Activated CD4-positive, alpha-beta T cell treated with anti-CD3 and anti-CD28 coated beads for 36 hours (primary cell): ENCODE measurements at regions not wholly inside any gene's neighbourhood (a gene's known extent, or its start where the extent isn't known, plus 50 kb on each side); places are given as distances from the start of the nearest gene placed in this dataset.
"Not testable (repeated sequence)": the region's sequence is repeated elsewhere in the genome, so short reads cannot be mapped to it uniquely, and the experiment has no call there.

Experiments used
- ATAC-seq: fragments of 200-7000 bp; cut with Tn5 transposase; one replicate; pipeline ENCODE4 v1.10.0; 2021; ENCODE audit warnings: mild to moderate bottlenecking, moderate library complexity
- CTCF ChIA-PET: fragments of 350-600 bp; sonication (Branson Sonifier 250); formaldehyde crosslinking; loops from one replicate; lab custom pipeline; 2021; ENCODE audit warnings: antibody characterized with exemption; lab: Charles Lee
- POLR2A ChIA-PET: fragments of 350-600 bp; sonication (Branson Sonifier 250); formaldehyde crosslinking; loops from one replicate; lab custom pipeline; 2021; ENCODE audit warnings: antibody characterized with exemption, inconsistent platforms; lab: Charles Lee
- DNase-seq: peaks from one replicate; pipeline ENCODE4 v3.0.0-alpha.2; 2020
- H3K27ac Mint-ChIP-seq: one replicate; pipeline ENCODE4 v1.8.0; 2021; ENCODE audit warnings: mixed read lengths
- H3K27me3 Mint-ChIP-seq: one replicate; pipeline ENCODE4 v1.8.0; 2021; ENCODE audit warnings: mixed read lengths
- H3K36me3 Mint-ChIP-seq: one replicate; pipeline ENCODE4 v1.8.0; 2021; ENCODE audit warnings: low read depth, mixed read lengths
- H3K4me1 Mint-ChIP-seq: one replicate; pipeline ENCODE4 v1.8.0; 2021; ENCODE audit warnings: mixed read lengths
- H3K4me3 Mint-ChIP-seq: one replicate; pipeline ENCODE4 v1.8.0; 2021; ENCODE audit warnings: mild to moderate bottlenecking, moderate library complexity, mixed read lengths
- H3K9me3 Mint-ChIP-seq: one replicate; pipeline ENCODE4 v1.8.0; 2021; ENCODE audit warnings: low read depth, mixed read lengths
- intact Hi-C, 2 experiments: fragments of 100-400 bp; cut with DNase I in 1 of 2; cut with micrococcal nuclease in 1 of 2; formaldehyde crosslinking; loops; one replicate each; pipeline versions ENCODE4 v1.14.2 to v1.15.1; 2022 to 2024; cut with DNase I, micrococcal nuclease

GRCh38 chr5:25568989-25569625 is 924.3 kb upstream of the CDH10 start:
- ChIA-PET CTCF (interaction anchor here (1.8 kb wide), 1 partner anchor 9 kb away, joined by 6 read pairs; no protein-coding TSS in a partner anchor), POLR2A (no interaction called here)
- no peaks in the 10 kb centered on the region for H3K4me1 Mint-ChIP-seq
- ATAC-seq (no peak), DNase-seq (no peak)
- intact Hi-C loops, result no loop called here
- no peak overlapping the region for H3K27ac Mint-ChIP-seq
- H3K4me3 Mint-ChIP-seq, result no peak overlapping the region
- peaks cover 8% of the 10 kb centered on the region for H3K9me3 Mint-ChIP-seq
- H3K27me3 Mint-ChIP-seq, result no peaks in the 10 kb centered on the region
- no peaks in the 10 kb centered on the region for H3K36me3 Mint-ChIP-seq

DNA sequence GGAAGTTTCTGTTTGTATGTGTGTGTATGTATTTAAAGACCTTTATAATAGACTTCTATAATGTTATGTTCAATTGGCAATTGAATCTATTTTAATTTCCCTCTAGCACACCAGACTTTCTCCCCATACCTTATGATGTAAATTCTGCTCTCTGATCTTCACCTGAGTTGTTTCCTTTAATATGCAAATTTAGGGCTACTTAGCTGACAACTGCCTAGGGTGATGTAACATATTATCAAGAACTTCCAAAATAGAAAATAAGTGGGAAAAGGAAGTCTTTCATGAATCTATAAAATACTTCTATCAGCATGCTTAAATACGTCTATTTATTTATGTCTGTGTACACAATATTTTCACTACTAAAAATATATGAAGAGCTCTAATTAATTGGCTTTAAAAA is 923.5 kb upstream of the CDH10 start:
- Mint-ChIP-seq H3K27me3 (no peaks in the 10 kb centered on the region), H3K36me3 (no peaks in the 10 kb centered on the region), H3K9me3 (peaks cover 9% of the 10 kb centered on the region), H3K4me1 (no peaks in the 10 kb centered on the region), H3K27ac (no peak overlapping the region), H3K4me3 (no peak overlapping the region)
- CTCF ChIA-PET, result interaction anchor here (1.8 kb wide), 1 partner anchor 10 kb away, joined by 6 read pairs; no protein-coding TSS in a partner anchor
- no peak for ATAC-seq
- POLR2A ChIA-PET, result no interaction called here
- DNase-seq, result no peak
- intact Hi-C loops, result no loop called here

- no peaks in the 10 kb centered on the region for H3K27me3 Mint-ChIP-seq
- DNase-seq, result no peak
- H3K27ac Mint-ChIP-seq, result no peak overlapping the region
- ChIA-PET CTCF (no interaction called here), POLR2A (no interaction called here)
- intact Hi-C loops, result no loop called here
- peaks cover 9% of the 10 kb centered on the region for H3K9me3 Mint-ChIP-seq
- H3K4me1 Mint-ChIP-seq, result no peaks in the 10 kb centered on the region
- no peak for ATAC-seq
- H3K36me3 Mint-ChIP-seq, result no peaks in the 10 kb centered on the region
- no peak overlapping the region for H3K4me3 Mint-ChIP-seq
Measured at GRCh38 chr5:25567881-25568280, 923.1 kb upstream of the CDH10 start.

GRCh38 chr5:25562656-25563055 is 917.9 kb upstream of the CDH10 start:
- Mint-ChIP-seq H3K27me3 (no peaks in the 10 kb centered on the region), H3K36me3 (no peaks in the 10 kb centered on the region), H3K4me3 (no peak overlapping the region), H3K9me3 (peaks cover 7% of the 10 kb centered on the region), H3K4me1 (no peaks in the 10 kb centered on the region), H3K27ac (no peak overlapping the region)
- intact Hi-C loops, result no loop called here
- ATAC-seq (no peak), DNase-seq (no peak)
- POLR2A ChIA-PET, result no interaction called here
- CTCF ChIA-PET, result no interaction called here

GRCh38 chr5:25554077-25554476 is 909.3 kb upstream of the CDH10 start:
- no peak for ATAC-seq
- no peaks in the 10 kb centered on the region for H3K36me3 Mint-ChIP-seq
- no peak overlapping the region for H3K27ac Mint-ChIP-seq
- no peaks in the 10 kb centered on the region for H3K4me1 Mint-ChIP-seq
- CTCF ChIA-PET, result no interaction called here
- no peaks in the 10 kb centered on the region for H3K27me3 Mint-ChIP-seq
- no peak for DNase-seq
- intact Hi-C loops, result no loop called here
- H3K9me3 Mint-ChIP-seq, result no peaks in the 10 kb centered on the region
- POLR2A ChIA-PET, result no interaction called here
- H3K4me3 Mint-ChIP-seq, result no peak overlapping the region

GRCh38 chr5:25552871-25553481 is 908.2 kb upstream of the CDH10 start:
- Mint-ChIP-seq H3K27ac (no peak overlapping the region), H3K4me1 (no peaks in the 10 kb centered on the region), H3K36me3 (no peaks in the 10 kb centered on the region), H3K27me3 (no peaks in the 10 kb centered on the region), H3K4me3 (no peak overlapping the region), H3K9me3 (no peaks in the 10 kb centered on the region)
- ChIA-PET POLR2A (no interaction called here), CTCF (interaction anchor here (1.1 to 1.3 kb wide), 2 partner anchors 12 to 14 kb away, joined by 3 read pairs; no protein-coding TSS in a partner anchor)
- intact Hi-C loops, result no loop called here
- DNase-seq, result no peak
- no peak for ATAC-seq

DNA sequence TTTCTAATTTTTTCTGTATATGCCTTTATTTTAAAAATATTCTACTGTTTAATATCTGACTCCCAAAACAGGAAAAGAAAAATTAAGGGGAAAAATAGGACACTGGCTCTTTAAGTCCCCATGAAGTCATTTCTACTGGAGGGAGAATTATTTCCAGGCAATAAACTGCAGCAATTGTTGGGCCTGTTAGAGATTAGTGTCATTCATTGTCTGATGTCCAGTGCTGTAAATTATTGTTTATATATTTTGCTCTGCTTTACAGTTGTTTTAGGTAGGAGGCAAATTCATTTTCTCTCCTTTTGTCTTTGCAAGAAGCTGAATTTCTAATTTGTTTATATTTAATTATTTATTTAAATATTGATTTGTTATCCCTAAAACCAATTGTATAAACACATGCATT is 906.0 kb upstream of the CDH10 start:
- ATAC-seq, result no peak
- no peak overlapping the region for H3K27ac Mint-ChIP-seq
- no peaks in the 10 kb centered on the region for H3K27me3 Mint-ChIP-seq
- DNase-seq, result no peak
- no peaks in the 10 kb centered on the region for H3K4me1 Mint-ChIP-seq
- POLR2A ChIA-PET, result no interaction called here
- intact Hi-C loops, result no loop called here
- peaks cover 5% of the 10 kb centered on the region for H3K9me3 Mint-ChIP-seq
- CTCF ChIA-PET, result no interaction called here
- H3K4me3 Mint-ChIP-seq, result no peak overlapping the region
- H3K36me3 Mint-ChIP-seq, result no peaks in the 10 kb centered on the region

- Mint-ChIP-seq H3K9me3 (peaks cover 14% of the 10 kb centered on the region), H3K27me3 (no peaks in the 10 kb centered on the region), H3K4me3 (no peak overlapping the region), H3K4me1 (no peaks in the 10 kb centered on the region), H3K36me3 (no peaks in the 10 kb centered on the region), H3K27ac (no peak overlapping the region)
- ChIA-PET POLR2A (no interaction called here), CTCF (no interaction called here)
- intact Hi-C loops, result no loop called here
- ATAC-seq (no peak), DNase-seq (peak; percentile 13)
Measured at GRCh38 chr5:25544652-25545249, 900.0 kb upstream of the CDH10 start.

GRCh38 chr5:25540628-25541027 is 895.9 kb upstream of the CDH10 start:
- ChIA-PET POLR2A (no interaction called here), CTCF (no interaction called here)
- no peaks in the 10 kb centered on the region for H3K27me3 Mint-ChIP-seq
- H3K4me3 Mint-ChIP-seq, result no peak overlapping the region
- no peaks in the 10 kb centered on the region for H3K4me1 Mint-ChIP-seq
- H3K27ac Mint-ChIP-seq, result no peak overlapping the region
- intact Hi-C loops, result no loop called here
- H3K36me3 Mint-ChIP-seq, result no peaks in the 10 kb centered on the region
- no peak for ATAC-seq
- no peak for DNase-seq
- H3K9me3 Mint-ChIP-seq, result peaks cover 15% of the 10 kb centered on the region

- H3K4me1 Mint-ChIP-seq, result no peaks in the 10 kb centered on the region
- H3K36me3 Mint-ChIP-seq, result no peaks in the 10 kb centered on the region
- ChIA-PET POLR2A (no interaction called here), CTCF (interaction anchor here (0.6 kb wide), 1 partner anchor 9 kb away, joined by 3 read pairs; no protein-coding TSS in a partner anchor)
- H3K4me3 Mint-ChIP-seq, result no peak overlapping the region
- no peaks in the 10 kb centered on the region for H3K27me3 Mint-ChIP-seq
- ATAC-seq (no peak), DNase-seq (no peak)
- no peak overlapping the region for H3K27ac Mint-ChIP-seq
- H3K9me3 Mint-ChIP-seq, result peaks cover 12% of the 10 kb centered on the region
- intact Hi-C loops, result no loop called here
Measured at GRCh38 chr5:25539536-25539935, 894.8 kb upstream of the CDH10 start.

DNA sequence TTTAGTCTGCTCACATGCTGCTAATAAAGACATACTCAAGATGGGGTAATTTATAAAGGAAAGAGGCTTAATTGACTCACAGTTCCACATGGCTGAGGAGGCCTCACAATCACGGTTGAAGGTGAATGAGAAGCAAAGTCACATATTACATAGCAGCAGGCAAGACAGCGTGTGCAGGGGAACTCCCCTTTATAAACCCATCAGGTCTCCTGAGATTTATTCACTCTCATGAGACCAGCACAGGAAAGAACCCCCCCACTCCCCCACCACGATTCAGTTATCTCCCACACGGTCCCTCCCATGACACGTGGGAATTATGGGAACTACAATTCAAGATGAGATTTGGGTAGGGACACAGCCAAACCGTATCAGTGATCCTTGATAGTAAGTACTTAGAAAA is 891.7 kb upstream of the CDH10 start:
- H3K4me1 Mint-ChIP-seq, intact Hi-C loops, POLR2A ChIA-PET: not testable (repeated sequence)

DNA sequence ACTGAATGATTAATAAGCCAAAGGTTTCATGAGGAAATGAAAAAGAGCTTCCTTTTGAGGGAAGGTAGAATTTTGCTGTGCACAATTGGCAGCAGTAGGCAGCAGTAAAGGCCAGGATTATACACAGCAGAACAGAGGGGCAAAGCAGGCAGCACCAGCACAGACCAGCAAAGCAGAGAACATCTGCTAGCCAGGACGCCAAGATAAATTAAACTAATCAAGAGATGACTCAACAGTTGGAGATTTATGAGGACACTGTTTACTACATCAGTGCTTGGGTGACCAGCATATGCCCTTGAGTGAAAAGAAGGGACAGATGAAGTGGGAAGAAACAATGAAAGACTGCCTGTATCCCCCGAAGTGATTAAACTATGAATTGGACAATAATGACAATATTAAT is 871.4 kb upstream of the CDH10 start:
- H3K27me3 Mint-ChIP-seq, result no peaks in the 10 kb centered on the region
- ChIA-PET POLR2A (no interaction called here), CTCF (no interaction called here)
- no peak for DNase-seq
- ATAC-seq, result no peak
- H3K27ac Mint-ChIP-seq, result no peak overlapping the region
- no peak overlapping the region for H3K4me3 Mint-ChIP-seq
- H3K4me1 Mint-ChIP-seq, result no peaks in the 10 kb centered on the region
- H3K9me3 Mint-ChIP-seq, result peaks cover 25% of the 10 kb centered on the region
- intact Hi-C loops, result no loop called here
- H3K36me3 Mint-ChIP-seq, result no peaks in the 10 kb centered on the region

More for the DNA sequence above, 891.7 kb upstream of the CDH10 start:
- H3K36me3 Mint-ChIP-seq, H3K4me3 Mint-ChIP-seq, H3K27ac Mint-ChIP-seq, H3K27me3 Mint-ChIP-seq, ATAC-seq, DNase-seq, H3K9me3 Mint-ChIP-seq: not testable (repeated sequence)
- CTCF ChIA-PET, result interaction anchor here (0.6 kb wide), 1 partner anchor 55 kb away, joined by 3 read pairs; no protein-coding TSS in a partner anchor
